ENCODE measurements at regions not wholly inside any gene's neighbourhood (a gene's known extent, or its start where the extent isn't known, plus 50 kb on each side); places are given as distances from the start of the nearest gene placed in this dataset.

GRCh38 chr6:119609865-119610264 is 260.3 kb upstream of the MAN1A1 start:
- Histone ChIP-seq H3K36me3 (ENCODE audit: control insufficient read depth in 2 of 2, insufficient read depth in 1 of 2, low read length in 2 of 2) (no peaks in the 10 kb centered on the region), H3K9me3 (ENCODE audit: control insufficient read depth, insufficient read depth, low read depth, low read length) (no peaks in the 10 kb centered on the region), H3K4me1 (ENCODE audit: control insufficient read depth, insufficient read depth, low read length) (no peaks in the 10 kb centered on the region), H3K4me3 (ENCODE audit: low read depth, low read length) (no peak overlapping the region), H3K27ac (ENCODE audit: extremely low read depth, low read depth, low read length) (no peak overlapping the region)
- TF ChIP-seq PBX3 (CRISPR knock-in tag; IDR thresholded peaks at IDR 0.05) (no peak), ZNF324 (tag by site-specific recombination; IDR thresholded peaks at IDR 0.05) (no peak), ZIC2 (tag by site-specific recombination; IDR thresholded peaks at IDR 0.05) (no peak)
- POLR2A ChIA-PET = no interaction called here
- CTCF ChIA-PET = interaction anchor here (0.7 kb wide), 1 partner anchor 133 kb away, joined by 4 read pairs; no protein-coding TSS in a partner anchor

- TF ChIP-seq ZNF248 (tag by site-specific recombination; IDR thresholded peaks at IDR 0.05) (no peak), ZNF350 (tag by site-specific recombination; IDR thresholded peaks at IDR 0.05) (no peak)
- Histone ChIP-seq H3K9me3 (ENCODE audit: control insufficient read depth, insufficient read depth, low read depth, low read length) (no peaks in the 10 kb centered on the region), H3K27ac (ENCODE audit: extremely low read depth, low read depth, low read length) (no peak overlapping the region), H3K4me3 (ENCODE audit: low read depth, low read length) (no peak overlapping the region), H3K36me3 (ENCODE audit: control insufficient read depth in 2 of 2, insufficient read depth in 1 of 2, low read length in 2 of 2) (no peaks in the 10 kb centered on the region), H3K4me1 (ENCODE audit: control insufficient read depth, insufficient read depth, low read length) (no peaks in the 10 kb centered on the region)
- CTCF ChIA-PET = interaction anchor here (0.6 kb wide), 2 partner anchors 556 to 1395 kb away, joined by 3 read pairs; no protein-coding TSS in a partner anchor
- POLR2A ChIA-PET = no interaction called here
Observed at GRCh38 chr6:119608994-119609393, 259.4 kb upstream of the MAN1A1 start.

- POLR2A ChIA-PET = interaction anchor here (0.6 kb wide), 1 partner anchor 16 kb away, joined by 6 read pairs; no protein-coding TSS in a partner anchor
- CTCF ChIA-PET = interaction anchor here (0.5 to 0.7 kb wide), 2 partner anchors 9 to 19 kb away, joined by 3 read pairs; no protein-coding TSS in a partner anchor
- Histone ChIP-seq H3K4me3 (ENCODE audit: low read depth, low read length) (no peak overlapping the region), H3K36me3 (ENCODE audit: control insufficient read depth in 2 of 2, insufficient read depth in 1 of 2, low read length in 2 of 2) (no peaks in the 10 kb centered on the region), H3K4me1 (ENCODE audit: control insufficient read depth, insufficient read depth, low read length) (no peaks in the 10 kb centered on the region), H3K27ac (ENCODE audit: extremely low read depth, low read depth, low read length) (no peak overlapping the region), H3K9me3 (ENCODE audit: control insufficient read depth, insufficient read depth, low read depth, low read length) (no peaks in the 10 kb centered on the region)
- TF ChIP-seq ZNF121 (tag by site-specific recombination; IDR thresholded peaks at IDR 0.05) = no peak
- TF ChIP-seq ZXDB (tag by site-specific recombination; IDR thresholded peaks at IDR 0.05) = no peak
- no peak for TF ChIP-seq ZNF658 (tag by site-specific recombination; IDR thresholded peaks at IDR 0.05)
- no peak for TF ChIP-seq ZNF341 (tag by site-specific recombination; IDR thresholded peaks at IDR 0.05; ENCODE audit: low read depth)
- no peak for TF ChIP-seq ZNF521 (tag by site-specific recombination; IDR thresholded peaks at IDR 0.05)
- TF ChIP-seq ZNF112 (tag by site-specific recombination; IDR thresholded peaks at IDR 0.05) = no peak
- TF ChIP-seq TRIM28 (IDR thresholded peaks at IDR 0.05; ENCODE audit: borderline replicate concordance, low read length) = no peak
- no peak for TF ChIP-seq ZNF398 (tag by site-specific recombination; IDR thresholded peaks at IDR 0.05)
- TF ChIP-seq ELK4 (IDR thresholded peaks at IDR 0.05; ENCODE audit: borderline replicate concordance, low read depth, low read length) = no peak
- no peak for TF ChIP-seq ZNF140 (tag by site-specific recombination; IDR thresholded peaks at IDR 0.05)
- TF ChIP-seq FEZF1 (tag by site-specific recombination; IDR thresholded peaks at IDR 0.05) = no peak
- no peak for TF ChIP-seq GLI4 (tag by site-specific recombination; IDR thresholded peaks at IDR 0.05)
- TF ChIP-seq ZFP3 (tag by site-specific recombination; IDR thresholded peaks at IDR 0.05; ENCODE audit: low read depth) = no peak
- TF ChIP-seq ZNF747 (tag by site-specific recombination; IDR thresholded peaks at IDR 0.05) = no peak
- TF ChIP-seq ZNF184 (tag by site-specific recombination; IDR thresholded peaks at IDR 0.05) = no peak
Observed at GRCh38 chr6:119604124-119604523, 254.6 kb upstream of the MAN1A1 start.

All from HEK293 (cell line).